ENCODE measurements at regions not wholly inside any gene's neighbourhood (a gene's known extent, or its start where the extent isn't known, plus 50 kb on each side); places are given as distances from the start of the nearest gene placed in this dataset.

- TF ChIP-seq, protein P1, sequence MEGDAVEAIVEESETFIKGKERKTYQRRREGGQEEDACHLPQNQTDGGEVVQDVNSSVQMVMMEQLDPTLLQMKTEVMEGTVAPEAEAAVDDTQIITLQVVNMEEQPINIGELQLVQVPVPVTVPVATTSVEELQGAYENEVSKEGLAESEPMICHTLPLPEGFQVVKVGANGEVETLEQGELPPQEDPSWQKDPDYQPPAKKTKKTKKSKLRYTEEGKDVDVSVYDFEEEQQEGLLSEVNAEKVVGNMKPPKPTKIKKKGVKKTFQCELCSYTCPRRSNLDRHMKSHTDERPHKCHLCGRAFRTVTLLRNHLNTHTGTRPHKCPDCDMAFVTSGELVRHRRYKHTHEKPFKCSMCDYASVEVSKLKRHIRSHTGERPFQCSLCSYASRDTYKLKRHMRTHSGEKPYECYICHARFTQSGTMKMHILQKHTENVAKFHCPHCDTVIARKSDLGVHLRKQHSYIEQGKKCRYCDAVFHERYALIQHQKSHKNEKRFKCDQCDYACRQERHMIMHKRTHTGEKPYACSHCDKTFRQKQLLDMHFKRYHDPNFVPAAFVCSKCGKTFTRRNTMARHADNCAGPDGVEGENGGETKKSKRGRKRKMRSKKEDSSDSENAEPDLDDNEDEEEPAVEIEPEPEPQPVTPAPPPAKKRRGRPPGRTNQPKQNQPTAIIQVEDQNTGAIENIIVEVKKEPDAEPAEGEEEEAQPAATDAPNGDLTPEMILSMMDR (IDR thresholded peaks at IDR 0.05): no peak
- ATAC-seq (ENCODE audit: low FRiP score): no peak
- no peak for DNase-seq (ENCODE audit: low spot score)
Measured at GRCh38 chr4:11197631-11198341, 230.9 kb downstream of the HS3ST1 start.

- no peak for ATAC-seq (ENCODE audit: low FRiP score)
- TF ChIP-seq, protein P1 (IDR thresholded peaks at IDR 0.05): no peak
- no peak for DNase-seq (ENCODE audit: low spot score)
Measured at GRCh38 chr4:11196927-11197522, 231.7 kb downstream of the HS3ST1 start.

- DNase-seq (ENCODE audit: low spot score) (no peak), ATAC-seq (ENCODE audit: low FRiP score) (no peak)
- TF ChIP-seq, protein P1 (IDR thresholded peaks at IDR 0.05): no peak
Measured at GRCh38 chr4:11194431-11194830, 234.3 kb downstream of the HS3ST1 start.

- no peak for ATAC-seq (ENCODE audit: low FRiP score)
- TF ChIP-seq, protein P1 (IDR thresholded peaks at IDR 0.05): no peak
- DNase-seq (ENCODE audit: low spot score): no peak
Measured at GRCh38 chr4:11189756-11190155, 238.9 kb downstream of the HS3ST1 start.

- ATAC-seq (ENCODE audit: low FRiP score) (no peak), DNase-seq (ENCODE audit: low spot score) (no peak)
- TF ChIP-seq, protein P1 (IDR thresholded peaks at IDR 0.05): no peak
Measured at GRCh38 chr4:11183356-11183740, 245.3 kb downstream of the HS3ST1 start.

- ATAC-seq (ENCODE audit: low FRiP score): no peak
- no peak for DNase-seq (ENCODE audit: low spot score)
Measured at GRCh38 chr4:11182586-11183355, 245.9 kb downstream of the HS3ST1 start.

More at GRCh38 chr4:11182586-11183355, 245.9 kb downstream of the HS3ST1 start:
- TF ChIP-seq, protein P1 (IDR thresholded peaks at IDR 0.05): no peak
